Osteoblast (primary cell): ENCODE measurements at regions not wholly inside any gene's neighbourhood (a gene's known extent, or its start where the extent isn't known, plus 50 kb on each side); places are given as distances from the start of the nearest gene placed in this dataset.

Experiments used
- DNase-seq: peaks from one replicate; pipeline ENCODE4 v3.0.0; 2011; ENCODE audit warnings: low spot score, mixed read lengths; ENCODE audit not compliant: insufficient read length; ENCODE audit errors: missing footprints
- H2AFZ ChIP-seq: 2 replicates; pipeline ENCODE4 v1.6.0; 2011; ENCODE audit warnings: mild to moderate bottlenecking, low read length
- H3K27ac ChIP-seq: 2 replicates; pipeline ENCODE4 v1.5.1; 2011; ENCODE audit warnings: mild to moderate bottlenecking, low read depth, low read length, moderate library complexity
- H3K27me3 ChIP-seq: 2 replicates; pipeline ENCODE4 v1.6.0; 2012; ENCODE audit warnings: mild to moderate bottlenecking, control low read depth, inconsistent platforms, low read length, moderate library complexity; ENCODE audit not compliant: insufficient read depth
- H3K36me3 ChIP-seq: 2 replicates; pipeline ENCODE4 v1.5.1; 2011; ENCODE audit warnings: mild to moderate bottlenecking, low read length, control low read depth, moderate library complexity; ENCODE audit not compliant: insufficient read depth
- H3K4me1 ChIP-seq: 2 replicates; pipeline ENCODE4 v1.5.1; 2011; ENCODE audit warnings: mild to moderate bottlenecking, low read length, control low read depth, moderate library complexity; ENCODE audit not compliant: insufficient read depth
- H3K4me2 ChIP-seq: 2 replicates; pipeline ENCODE4 v1.6.0; 2011; ENCODE audit warnings: mild to moderate bottlenecking, low read length; ENCODE audit not compliant: insufficient read depth
- H3K4me3 ChIP-seq: fragments of 200-600 bp; sonication (generic); 3 replicates; pipeline ENCODE4 v1.5.1; 2012; ENCODE audit warnings: mild to moderate bottlenecking, low read length, inconsistent platforms; ENCODE audit not compliant: insufficient read depth
- H3K79me2 ChIP-seq: 2 replicates; pipeline ENCODE4 v1.6.0; 2012; ENCODE audit warnings: mild to moderate bottlenecking, low read length, control low read depth, inconsistent platforms; ENCODE audit not compliant: insufficient read depth
- H3K9me3 ChIP-seq: 2 replicates; pipeline ENCODE4 v1.5.1; 2011; ENCODE audit warnings: low read depth, low read length, control low read depth
- H4K20me1 ChIP-seq: 2 replicates; pipeline ENCODE4 v1.6.0; 2012; ENCODE audit warnings: mild to moderate bottlenecking, low read length, control low read depth; ENCODE audit not compliant: insufficient read depth
- CTCF ChIP-seq: IDR thresholded peaks from 2 replicates; pipeline ENCODE4 v1.5.1; 2011; ENCODE audit warnings: mild to moderate bottlenecking, low read depth, low read length, moderate library complexity; ENCODE audit errors: extremely low read depth

- H3K27ac ChIP-seq = no peak overlapping the region
- no peak overlapping the region for H3K4me3 ChIP-seq
- no peaks in the 10 kb centered on the region for H3K4me1 ChIP-seq
- no peak for TF ChIP-seq CTCF
- DNase-seq = peak; percentile 90
- no peak overlapping the region for H2AFZ ChIP-seq
- H3K27me3 ChIP-seq = peaks cover 2% of the 10 kb centered on the region
- no peak overlapping the region for H3K4me2 ChIP-seq
- no peaks in the 10 kb centered on the region for H4K20me1 ChIP-seq
- H3K79me2 ChIP-seq = no peaks in the 10 kb centered on the region
- no peaks in the 10 kb centered on the region for H3K9me3 ChIP-seq
- no peaks in the 10 kb centered on the region for H3K36me3 ChIP-seq
These were observed 54.1 kb upstream of the SHLD1 start for GRCh38 chr20:5696011-5696559.

GRCh38 chr20:5691918-5692618 is 58.1 kb upstream of the SHLD1 start:
- Histone ChIP-seq H3K27me3 (no peaks in the 10 kb centered on the region), H3K4me2 (no peak overlapping the region), H3K4me1 (no peaks in the 10 kb centered on the region)

GRCh38 chr20:5689463-5689862 is 60.7 kb upstream of the SHLD1 start:
- no peak overlapping the region for H3K4me2 ChIP-seq
- no peaks in the 10 kb centered on the region for H3K36me3 ChIP-seq
- TF ChIP-seq CTCF = no peak
- H4K20me1 ChIP-seq = no peaks in the 10 kb centered on the region
- H3K4me3 ChIP-seq = no peak overlapping the region
- H2AFZ ChIP-seq = no peak overlapping the region
- no peaks in the 10 kb centered on the region for H3K79me2 ChIP-seq
- H3K4me1 ChIP-seq = no peaks in the 10 kb centered on the region
- H3K9me3 ChIP-seq = no peaks in the 10 kb centered on the region
- no peaks in the 10 kb centered on the region for H3K27me3 ChIP-seq
- H3K27ac ChIP-seq = no peak overlapping the region
- no peak for DNase-seq

More at GRCh38 chr20:5691918-5692618, 58.1 kb upstream of the SHLD1 start:
- no peaks in the 10 kb centered on the region for H3K79me2 ChIP-seq
- H3K9me3 ChIP-seq = no peaks in the 10 kb centered on the region
- H4K20me1 ChIP-seq = no peaks in the 10 kb centered on the region
- H3K4me3 ChIP-seq = no peak overlapping the region
- TF ChIP-seq CTCF = no peak
- no peaks in the 10 kb centered on the region for H3K36me3 ChIP-seq
- no peak overlapping the region for H3K27ac ChIP-seq
- no peak overlapping the region for H2AFZ ChIP-seq
- no peak for DNase-seq

- no peaks in the 10 kb centered on the region for H3K79me2 ChIP-seq
- no peaks in the 10 kb centered on the region for H4K20me1 ChIP-seq
- H3K27ac ChIP-seq = no peak overlapping the region
- H3K36me3 ChIP-seq = no peaks in the 10 kb centered on the region
- no peak overlapping the region for H3K4me2 ChIP-seq
- H3K4me1 ChIP-seq = no peaks in the 10 kb centered on the region
- no peak for TF ChIP-seq CTCF
- no peaks in the 10 kb centered on the region for H3K9me3 ChIP-seq
- H3K27me3 ChIP-seq = no peaks in the 10 kb centered on the region
- no peak overlapping the region for H2AFZ ChIP-seq
- DNase-seq = no peak
- H3K4me3 ChIP-seq = no peak overlapping the region
These were observed 61.7 kb upstream of the SHLD1 start for GRCh38 chr20:5688431-5688972.
